Naive thymus-derived CD4-positive, alpha-beta T cell (primary cell): ENCODE measurements at regions not wholly inside any gene's neighbourhood (a gene's known extent, or its start where the extent isn't known, plus 50 kb on each side); places are given as distances from the start of the nearest gene placed in this dataset.

ENCODE experiments used
- ATAC-seq: fragments of 150-1000 bp; cut with Tn5 transposase; 2 replicates; pipeline ENCODE4 v1.10.0; 2021; ENCODE audit warnings: mild to moderate bottlenecking, moderate library complexity
- CTCF ChIA-PET: fragments of 350-600 bp; sonication (Branson Sonifier 250); formaldehyde crosslinking; loops from one replicate; lab custom pipeline; 2021; ENCODE audit warnings: antibody characterized with exemption; lab: Charles Lee
- POLR2A ChIA-PET: fragments of 350-600 bp; sonication (Branson Sonifier 250); formaldehyde crosslinking; loops from one replicate; lab custom pipeline; 2021; ENCODE audit warnings: antibody characterized with exemption, inconsistent platforms; lab: Charles Lee
- DNase-seq, 9 donors: peaks; one replicate each; pipeline versions ENCODE4 v3.0.0 to v3.0.0-alpha.2; 2020 to 2022; ENCODE audit warnings: mixed read lengths in 1 of 9
- H3K27ac ChIP-seq: one replicate; pipeline ENCODE4 v1.7.0; 2013; ENCODE audit warnings: mild to moderate bottlenecking, low read depth, low read length, moderate library complexity
- H3K27me3 ChIP-seq, 2 donors: one replicate each; pipeline ENCODE4 v1.7.0; 2013; ENCODE audit warnings: low read length in 2 of 2, mild to moderate bottlenecking in 2 of 2, moderate library complexity in 2 of 2; ENCODE audit not compliant: control insufficient read depth in 2 of 2, insufficient read depth in 2 of 2
- H3K36me3 ChIP-seq, 3 experiments: 1 replicate in 2 of 3; 2 replicates in 1 of 3; pipeline ENCODE4 v1.7.0; 2013; ENCODE audit warnings: low read length in 3 of 3, mild to moderate bottlenecking in 3 of 3, moderate library complexity in 1 of 3; ENCODE audit not compliant: insufficient read depth in 3 of 3, control insufficient read depth in 2 of 3
- H3K4me1 ChIP-seq, 2 donors: one replicate each; pipeline ENCODE4 v1.7.0; 2013; ENCODE audit warnings: low read length in 2 of 2, mild to moderate bottlenecking in 2 of 2, moderate library complexity in 1 of 2; ENCODE audit not compliant: control insufficient read depth in 2 of 2, insufficient read depth in 2 of 2
- H3K4me3 ChIP-seq: 2 replicates; pipeline ENCODE4 v1.7.0; 2013; ENCODE audit warnings: mild to moderate bottlenecking, low read length
- H3K9me3 ChIP-seq, 3 experiments: 1 replicate in 2 of 3; 2 replicates in 1 of 3; pipeline ENCODE4 v1.7.0; 2013; ENCODE audit warnings: low read length in 3 of 3; ENCODE audit not compliant: control insufficient read depth in 2 of 3
- H3K27ac Mint-ChIP-seq, 9 donors: one replicate each; pipeline ENCODE4 v1.8.0; 2020 to 2022; ENCODE audit warnings: mixed read lengths in 9 of 9, mild to moderate bottlenecking in 8 of 9, moderate library complexity in 5 of 9, inconsistent platforms in 2 of 9
- H3K27me3 Mint-ChIP-seq, 5 donors: one replicate each; pipeline ENCODE4 v1.8.0; 2021 to 2022; ENCODE audit warnings: mixed read lengths in 5 of 5, mild to moderate bottlenecking in 1 of 5
- H3K36me3 Mint-ChIP-seq, 5 donors: one replicate each; pipeline ENCODE4 v1.8.0; 2020 to 2022; ENCODE audit warnings: mixed read lengths in 5 of 5, mild to moderate bottlenecking in 3 of 5, inconsistent platforms in 1 of 5
- H3K4me1 Mint-ChIP-seq, 7 donors: one replicate each; pipeline ENCODE4 v1.8.0; 2020 to 2022; ENCODE audit warnings: mixed read lengths in 7 of 7, mild to moderate bottlenecking in 3 of 7, inconsistent platforms in 1 of 7
- H3K4me3 Mint-ChIP-seq, 10 donors: one replicate each; pipeline ENCODE4 v1.8.0; 2020 to 2022; ENCODE audit warnings: mild to moderate bottlenecking in 10 of 10, mixed read lengths in 10 of 10, moderate library complexity in 6 of 10, inconsistent platforms in 2 of 10
- H3K9me3 Mint-ChIP-seq, 11 donors: one replicate each; pipeline ENCODE4 v1.8.0; 2020 to 2022; ENCODE audit warnings: mixed read lengths in 11 of 11, mild to moderate bottlenecking in 4 of 11, inconsistent platforms in 1 of 11, moderate library complexity in 1 of 11
- intact Hi-C, 2 donors: fragments of 100-400 bp; cut with micrococcal nuclease; formaldehyde crosslinking; loops; one replicate each; pipeline ENCODE4 v1.15.1; 2023

GRCh38 chr16:87223656-87224248 is 93.4 kb downstream of the C16orf95 start:
- no peaks in the 10 kb centered on the region for H3K27me3 ChIP-seq
- no peak overlapping the region for H3K27ac Mint-ChIP-seq

DNA sequence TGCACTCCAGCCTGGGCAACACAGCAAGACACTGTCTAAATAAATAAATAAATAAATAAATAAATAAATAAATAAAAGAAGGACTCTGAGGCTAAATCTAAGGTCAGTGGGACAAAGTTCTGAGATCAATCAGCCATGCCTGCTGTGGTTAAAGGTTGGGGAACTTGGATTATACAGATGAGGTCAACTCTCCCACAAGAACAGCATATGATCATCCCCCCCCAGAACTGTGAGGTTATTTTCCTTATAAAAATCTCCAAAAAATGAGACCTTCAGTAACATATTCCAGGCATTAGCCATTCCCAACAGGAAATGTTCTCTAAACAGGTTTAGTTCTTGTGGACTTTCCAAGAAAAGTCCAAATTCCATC is 90.3 kb downstream of the C16orf95 start:
- Histone ChIP-seq H3K36me3 (no peaks in the 10 kb centered on the region), H3K4me3 (no peak overlapping the region), H3K4me1 (no peaks in the 10 kb centered on the region), H3K9me3 (no peaks in the 10 kb centered on the region), H3K27ac (no peak overlapping the region), H3K27me3 (no peaks in the 10 kb centered on the region)
- Mint-ChIP-seq H3K27me3 (peaks cover 0 to 6% (median 5%) of the 10 kb centered on the region in 5 donors), H3K9me3 (peaks cover 0 to under 1% (median 0%) of the 10 kb centered on the region in 11 donors), H3K27ac (no peak overlapping the region), H3K36me3 (no peaks in the 10 kb centered on the region), H3K4me1 (no peaks in the 10 kb centered on the region), H3K4me3 (no peak overlapping the region)
- no peak for DNase-seq
- ChIA-PET CTCF (no interaction called here), POLR2A (no interaction called here)
- ATAC-seq = no peak
- intact Hi-C loops = no loop called here

More at GRCh38 chr16:87223656-87224248, 93.4 kb downstream of the C16orf95 start:
- Mint-ChIP-seq H3K4me3 (no peak overlapping the region), H3K36me3 (peaks cover 0 to 4% (median 0%) of the 10 kb centered on the region in 5 donors), H3K4me1 (no peaks in the 10 kb centered on the region), H3K27me3 (peaks cover 0 to 5% (median 0%) of the 10 kb centered on the region in 5 donors), H3K9me3 (peaks cover 0 to 3% (median 0%) of the 10 kb centered on the region in 11 donors)
- no peak overlapping the region for H3K4me3 ChIP-seq
- ChIA-PET POLR2A (no interaction called here), CTCF (no interaction called here)
- ATAC-seq = no peak
- H3K4me1 ChIP-seq = no peaks in the 10 kb centered on the region
- intact Hi-C loops = no loop called here
- H3K36me3 ChIP-seq = no peaks in the 10 kb centered on the region
- no peak overlapping the region for H3K27ac ChIP-seq
- H3K9me3 ChIP-seq = peaks cover 0 to 4% (median 0%) of the 10 kb centered on the region in 3 experiments
- DNase-seq = no peak

- no peak overlapping the region for H3K4me3 ChIP-seq
- DNase-seq = no peak
- ChIA-PET CTCF (no interaction called here), POLR2A (no interaction called here)
- H3K27me3 Mint-ChIP-seq = peaks cover 0 to 6% (median 5%) of the 10 kb centered on the region in 5 donors
- H3K27ac ChIP-seq = no peak overlapping the region
- no peaks in the 10 kb centered on the region for H3K9me3 ChIP-seq
- H3K4me3 Mint-ChIP-seq = no peak overlapping the region
- ATAC-seq = no peak
- intact Hi-C loops = no loop called here
- H3K27me3 ChIP-seq = no peaks in the 10 kb centered on the region
- H3K36me3 Mint-ChIP-seq = no peaks in the 10 kb centered on the region
- H3K27ac Mint-ChIP-seq = no peak overlapping the region
- H3K36me3 ChIP-seq = no peaks in the 10 kb centered on the region
- H3K4me1 ChIP-seq = no peaks in the 10 kb centered on the region
- no peaks in the 10 kb centered on the region for H3K4me1 Mint-ChIP-seq
- peaks cover 0 to 3% (median 0%) of the 10 kb centered on the region in 11 donors for H3K9me3 Mint-ChIP-seq
Observed at GRCh38 chr16:87227296-87227951, 89.8 kb downstream of the C16orf95 start.

DNA sequence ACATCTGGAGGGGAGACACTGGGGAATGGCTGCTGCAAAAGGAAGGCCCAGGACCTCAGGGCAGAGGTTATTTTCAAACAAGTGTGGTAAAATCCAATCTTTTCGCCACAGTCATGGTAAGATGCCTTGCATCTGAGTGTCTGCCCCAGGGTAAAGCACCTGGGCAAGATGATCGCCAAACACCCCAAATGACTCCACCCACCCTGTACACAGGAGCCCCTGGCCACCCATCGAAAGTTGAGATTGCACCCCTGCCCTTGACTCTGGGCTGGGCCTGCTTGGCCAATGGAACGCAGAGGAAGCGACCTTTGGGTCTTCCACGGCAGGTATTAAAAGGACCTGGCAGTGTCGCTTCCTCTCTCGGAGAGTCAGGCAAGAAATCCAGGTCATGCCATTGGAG is 88.8 kb downstream of the C16orf95 start:
- Mint-ChIP-seq H3K27ac (no peak overlapping the region), H3K4me1 (no peaks in the 10 kb centered on the region), H3K9me3 (peaks cover 0 to 3% (median 0%) of the 10 kb centered on the region in 11 donors), H3K36me3 (no peaks in the 10 kb centered on the region), H3K4me3 (no peak overlapping the region), H3K27me3 (peaks cover 0 to 6% (median 5%) of the 10 kb centered on the region in 5 donors)
- ChIA-PET POLR2A (no interaction called here), CTCF (no interaction called here)
- no peaks in the 10 kb centered on the region for H3K27me3 ChIP-seq
- H3K4me1 ChIP-seq = no peaks in the 10 kb centered on the region
- no peak for DNase-seq
- no peak for ATAC-seq
- intact Hi-C loops = no loop called here
- no peaks in the 10 kb centered on the region for H3K9me3 ChIP-seq
- no peaks in the 10 kb centered on the region for H3K36me3 ChIP-seq
- no peak overlapping the region for H3K27ac ChIP-seq
- no peak overlapping the region for H3K4me3 ChIP-seq

GRCh38 chr16:87229230-87230188 is 87.7 kb downstream of the C16orf95 start:
- ATAC-seq (no peak), DNase-seq (no peak)
- Mint-ChIP-seq H3K27ac (no peak overlapping the region), H3K36me3 (no peaks in the 10 kb centered on the region), H3K4me3 (no peak overlapping the region), H3K27me3 (peaks cover 0 to 6% (median 5%) of the 10 kb centered on the region in 5 donors), H3K4me1 (no peaks in the 10 kb centered on the region), H3K9me3 (peaks cover 0 to 3% (median 0%) of the 10 kb centered on the region in 11 donors)
- CTCF ChIA-PET = no interaction called here
- POLR2A ChIA-PET = no interaction called here
- Histone ChIP-seq H3K4me3 (no peak overlapping the region), H3K4me1 (no peaks in the 10 kb centered on the region), H3K36me3 (no peaks in the 10 kb centered on the region), H3K27ac (no peak overlapping the region), H3K27me3 (no peaks in the 10 kb centered on the region), H3K9me3 (no peaks in the 10 kb centered on the region)
- intact Hi-C loops = no loop called here

GRCh38 chr16:87230571-87230970 is 86.6 kb downstream of the C16orf95 start:
- ChIA-PET POLR2A (no interaction called here), CTCF (no interaction called here)
- H3K4me1 Mint-ChIP-seq = peaks cover 0 to 4% (median 1%) of the 10 kb centered on the region in 7 donors
- no peak overlapping the region for H3K4me3 Mint-ChIP-seq
- H3K9me3 Mint-ChIP-seq = peaks cover 0 to 3% (median 0%) of the 10 kb centered on the region in 11 donors
- no peaks in the 10 kb centered on the region for H3K36me3 Mint-ChIP-seq
- Histone ChIP-seq H3K9me3 (no peaks in the 10 kb centered on the region), H3K27ac (no peak overlapping the region), H3K4me1 (no peaks in the 10 kb centered on the region), H3K27me3 (no peaks in the 10 kb centered on the region), H3K36me3 (no peaks in the 10 kb centered on the region), H3K4me3 (no peak overlapping the region)
- H3K27ac Mint-ChIP-seq = no peak overlapping the region
- DNase-seq = no peak
- ATAC-seq = no peak
- H3K27me3 Mint-ChIP-seq = peaks cover 0 to 13% (median 7%) of the 10 kb centered on the region in 5 donors
- intact Hi-C loops = no loop called here
